GM23248 (cell line): ENCODE measurements at regions not wholly inside any gene's neighbourhood (a gene's known extent, or its start where the extent isn't known, plus 50 kb on each side); places are given as distances from the start of the nearest gene placed in this dataset.
A peak's percentile ranks its signal among the peaks of the same experiment; 100 is the strongest.

Experiments
- DNase-seq: peaks from one replicate; pipeline ENCODE4 v3.0.0-alpha.2; 2015
- H2AFZ ChIP-seq: fragments of 200-600 bp; sonication (generic); 2 replicates; pipeline ENCODE4 v1.6.1; 2016; ENCODE audit warnings: antibody characterized with exemption
- H3F3A ChIP-seq: fragments of 200-600 bp; sonication (generic); 2 replicates; pipeline ENCODE4 v1.6.1; 2016; ENCODE audit warnings: mild to moderate bottlenecking, antibody characterized with exemption, mixed run types; ENCODE audit not compliant: insufficient read depth
- H3K27ac ChIP-seq: fragments of 200-600 bp; sonication (generic); 2 replicates; pipeline ENCODE4 v1.5.1; 2016; ENCODE audit warnings: mild to moderate bottlenecking
- H3K27me3 ChIP-seq: fragments of 200-600 bp; sonication (generic); replicated peaks from 2 replicates; pipeline ENCODE4 v1.6.1; 2016; ENCODE audit warnings: mild to moderate bottlenecking; ENCODE audit not compliant: insufficient read depth
- H3K36me3 ChIP-seq: fragments of 200-600 bp; sonication (generic); 2 replicates; pipeline ENCODE4 v1.6.1; 2016; ENCODE audit warnings: low read depth, mild to moderate bottlenecking
- H3K4me1 ChIP-seq: fragments of 200-600 bp; sonication (generic); 2 replicates; pipeline ENCODE4 v1.6.1; 2016; ENCODE audit warnings: mild to moderate bottlenecking; ENCODE audit not compliant: insufficient read depth
- H3K4me2 ChIP-seq: fragments of 200-600 bp; sonication (generic); one replicate; pipeline ENCODE4 v1.6.1; 2016; ENCODE audit warnings: mild to moderate bottlenecking; ENCODE audit not compliant: unreplicated experiment
- H3K4me3 ChIP-seq: fragments of 200-600 bp; sonication (generic); 2 replicates; pipeline ENCODE4 v1.5.1; 2016; ENCODE audit warnings: mild to moderate bottlenecking
- H3K79me2 ChIP-seq: fragments of 200-600 bp; sonication (generic); 2 replicates; pipeline ENCODE4 v1.6.1; 2016; ENCODE audit warnings: mild to moderate bottlenecking; ENCODE audit not compliant: insufficient read depth
- H3K9ac ChIP-seq: fragments of 200-600 bp; sonication (generic); 2 replicates; pipeline ENCODE4 v1.6.1; 2016; ENCODE audit warnings: mild to moderate bottlenecking
- H3K9me2 ChIP-seq: fragments of 200-600 bp; sonication (generic); 2 replicates; pipeline ENCODE4 v1.6.1; 2016; ENCODE audit warnings: mixed run types, mild to moderate bottlenecking, moderate library complexity; ENCODE audit not compliant: insufficient read depth
- H3K9me3 ChIP-seq: fragments of 200-600 bp; sonication (generic); one replicate; pipeline ENCODE4 v1.6.1; 2017; ENCODE audit warnings: low read depth
- H4K20me1 ChIP-seq: fragments of 200-600 bp; sonication (generic); 2 replicates; pipeline ENCODE4 v1.6.0; 2016; ENCODE audit not compliant: insufficient read depth
- EZH2 ChIP-seq: fragments of 200-600 bp; sonication (generic); IDR thresholded peaks from 2 replicates; pipeline ENCODE4 v1.6.1; 2018; ENCODE audit warnings: antibody characterized with exemption, mild to moderate bottlenecking; ENCODE audit not compliant: insufficient read depth, poor library complexity, severe bottlenecking
- EZH2phosphoT487 ChIP-seq: fragments of 200-600 bp; sonication (generic); IDR thresholded peaks from 2 replicates; pipeline ENCODE4 v1.6.1; 2018; ENCODE audit warnings: antibody characterized with exemption, moderate library complexity, mild to moderate bottlenecking, low read depth; ENCODE audit not compliant: insufficient read depth
- WGBS, 2 experiments: methylation state at CpG; one replicate each; pipeline ENCODE4 v1.1.6; 2015 to 2017; ENCODE audit warnings: low lambda C conversion rate in 2 of 2, low coverage in 1 of 2; ENCODE audit errors: missing lambda C conversion rate in 2 of 2; 5-methylcytosine and 5-hydroxymethylcytosine counted together
- in situ Hi-C: fragments of 300-500 bp; cut with MboI; formaldehyde crosslinking; loops from 2 replicates; pipeline ENCODE4 v1.15.0; 2020

DNA sequence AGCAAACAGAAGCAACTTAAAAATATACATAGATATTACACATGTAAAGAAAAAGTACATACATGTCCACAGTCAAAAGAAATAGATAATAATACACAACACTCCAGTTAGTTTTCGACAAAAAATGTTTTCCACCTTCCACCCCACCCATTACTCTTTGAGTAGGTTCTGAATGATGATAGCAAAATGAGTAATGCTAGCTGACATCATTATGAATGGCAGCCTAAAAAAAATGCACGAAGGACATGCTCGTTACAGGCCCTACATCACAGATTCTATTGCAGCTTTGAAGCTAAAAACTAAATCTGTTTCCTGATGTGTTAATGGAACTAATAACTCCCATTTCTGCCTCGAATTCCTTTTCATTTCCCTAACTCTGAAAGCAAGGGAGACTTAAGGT is 578.7 kb upstream of the NETO1 start:
- no peak overlapping the region for H3K9ac ChIP-seq
- DNase-seq: peak; percentile 13
- H3K9me2 ChIP-seq: no peaks in the 10 kb centered on the region
- H3K27ac ChIP-seq: no peak overlapping the region
- H2AFZ ChIP-seq: no peak overlapping the region
- in situ Hi-C loops: no loop called here
- no peaks in the 10 kb centered on the region for H3K9me3 ChIP-seq
- TF ChIP-seq EZH2phosphoT487: no peak
- TF ChIP-seq EZH2: no peak
- H3K4me1 ChIP-seq: no peaks in the 10 kb centered on the region
- no peak overlapping the region for H3K4me2 ChIP-seq
- H3K27me3 ChIP-seq: no peaks in the 10 kb centered on the region
- H3K36me3 ChIP-seq: no peaks in the 10 kb centered on the region
- no peaks in the 10 kb centered on the region for H4K20me1 ChIP-seq
- no peak overlapping the region for H3K4me3 ChIP-seq
- no peaks in the 10 kb centered on the region for H3F3A ChIP-seq
- no peaks in the 10 kb centered on the region for H3K79me2 ChIP-seq
- WGBS, 2 experiments: 28 to 34% methylated on average over 4 of the region's 4 CpGs

GRCh38 chr18:73431620-73432019 is 563.8 kb upstream of the NETO1 start:
- peak; percentile 12 for DNase-seq
- no peaks in the 10 kb centered on the region for H3K27me3 ChIP-seq

DNA sequence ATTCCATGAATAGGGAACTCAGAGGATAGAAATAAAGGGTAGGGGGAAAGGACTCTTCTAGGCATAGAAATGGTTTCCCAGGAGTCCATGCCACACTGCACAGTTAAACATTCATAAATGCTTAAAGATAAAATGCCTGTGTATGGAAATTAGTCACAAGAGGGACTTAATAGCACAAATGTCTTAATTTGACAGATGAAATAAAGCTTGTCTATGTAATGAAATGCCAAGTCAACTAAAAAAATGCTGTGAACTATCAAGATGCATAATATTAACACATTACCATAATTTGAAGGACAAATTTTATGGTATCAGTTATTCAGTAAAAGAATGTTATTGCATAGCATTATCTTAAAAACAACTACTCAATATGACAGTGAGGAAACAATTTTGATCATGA is 553.2 kb upstream of the NETO1 start:
- no peaks in the 10 kb centered on the region for H3K9me3 ChIP-seq
- TF ChIP-seq EZH2phosphoT487 (no peak), EZH2 (no peak)
- no peaks in the 10 kb centered on the region for H3F3A ChIP-seq
- H3K36me3 ChIP-seq: no peaks in the 10 kb centered on the region
- no peak overlapping the region for H3K27ac ChIP-seq
- H3K79me2 ChIP-seq: no peaks in the 10 kb centered on the region
- H3K4me1 ChIP-seq: no peaks in the 10 kb centered on the region
- no peak overlapping the region for H2AFZ ChIP-seq
- H3K27me3 ChIP-seq: 0 out of 2 replicates have a peak, but pooled peaks cover 6% of the 10 kb centered on the region
- no peak for DNase-seq
- no peak overlapping the region for H3K9ac ChIP-seq
- in situ Hi-C loops: no loop called here
- no peak overlapping the region for H3K4me2 ChIP-seq
- no peak overlapping the region for H3K4me3 ChIP-seq
- H4K20me1 ChIP-seq: no peaks in the 10 kb centered on the region
- no peaks in the 10 kb centered on the region for H3K9me2 ChIP-seq

More at GRCh38 chr18:73431620-73432019, 563.8 kb upstream of the NETO1 start:
- WGBS, 2 experiments: 4 to 18% methylated on average over 1 of the region's 1 CpG
- no peak overlapping the region for H3K27ac ChIP-seq
- in situ Hi-C loops: no loop called here
- H3K79me2 ChIP-seq: no peaks in the 10 kb centered on the region
- H3K9me3 ChIP-seq: no peaks in the 10 kb centered on the region
- H4K20me1 ChIP-seq: no peaks in the 10 kb centered on the region
- no peak overlapping the region for H3K4me3 ChIP-seq
- H3K9me2 ChIP-seq: no peaks in the 10 kb centered on the region
- H3F3A ChIP-seq: no peaks in the 10 kb centered on the region
- H3K9ac ChIP-seq: no peak overlapping the region
- no peak overlapping the region for H2AFZ ChIP-seq
- no peak overlapping the region for H3K4me2 ChIP-seq
- no peaks in the 10 kb centered on the region for H3K4me1 ChIP-seq
- H3K36me3 ChIP-seq: no peaks in the 10 kb centered on the region
- TF ChIP-seq EZH2phosphoT487 (no peak), EZH2 (no peak)

DNA sequence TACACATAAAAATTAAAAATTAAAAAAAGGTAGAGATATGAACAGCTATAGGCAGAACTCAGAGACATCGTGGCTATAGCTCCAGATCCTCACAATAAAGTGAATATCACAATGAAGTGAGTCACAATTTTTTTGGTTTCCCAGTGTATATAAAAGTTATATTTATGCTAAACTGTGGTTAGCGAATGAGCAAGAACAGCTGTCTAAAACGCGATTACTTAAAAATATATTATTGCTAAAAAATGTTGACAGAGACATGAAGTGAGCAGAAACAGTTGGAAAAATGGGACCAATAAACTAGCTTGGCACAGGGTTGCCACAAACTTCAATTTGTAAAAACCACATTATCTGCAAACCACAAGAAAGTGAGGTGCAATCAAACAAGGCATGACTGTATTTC is 551.7 kb upstream of the NETO1 start:
- TF ChIP-seq EZH2phosphoT487 (no peak), EZH2 (no peak)

DNA sequence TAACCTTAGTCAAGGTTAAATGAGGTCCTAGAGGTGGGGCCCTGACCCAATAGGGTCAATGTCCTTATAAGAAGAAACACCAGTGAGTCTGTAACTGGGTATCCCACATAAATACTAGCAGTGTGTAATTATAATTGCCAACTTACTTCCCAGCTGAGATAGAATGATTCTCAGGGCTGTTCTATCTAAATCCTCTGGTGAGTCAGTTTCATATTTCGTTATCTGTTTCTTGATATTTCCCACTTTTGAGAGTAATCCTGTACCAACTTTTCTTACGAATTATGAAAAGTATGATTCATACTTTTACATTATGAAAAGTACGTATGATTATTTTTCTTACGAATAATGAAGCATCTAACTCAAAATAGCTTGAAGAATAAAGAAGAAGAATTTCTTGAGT is 546.8 kb upstream of the NETO1 start:
- Histone ChIP-seq H3K79me2 (no peaks in the 10 kb centered on the region), H3K4me3 (no peak overlapping the region), H3K4me1 (no peaks in the 10 kb centered on the region), H3K9me2 (no peaks in the 10 kb centered on the region), H3K4me2 (no peak overlapping the region), H3K9ac (no peak overlapping the region), H4K20me1 (no peaks in the 10 kb centered on the region), H3K9me3 (no peaks in the 10 kb centered on the region), H3K27me3 (no peaks in the 10 kb centered on the region), H2AFZ (no peak overlapping the region), H3K36me3 (no peaks in the 10 kb centered on the region), H3F3A (no peaks in the 10 kb centered on the region), H3K27ac (no peak overlapping the region)
- TF ChIP-seq EZH2phosphoT487: no peak
- TF ChIP-seq EZH2: no peak
- in situ Hi-C loops: no loop called here
- DNase-seq: no peak
- 46 to 47% methylated on average over 4 of the region's 4 CpGs for WGBS, 2 experiments

More for the DNA sequence above, 551.7 kb upstream of the NETO1 start:
- no peaks in the 10 kb centered on the region for H3F3A ChIP-seq
- no peaks in the 10 kb centered on the region for H3K79me2 ChIP-seq
- no peak overlapping the region for H3K4me2 ChIP-seq
- no peak overlapping the region for H3K27ac ChIP-seq
- H3K9ac ChIP-seq: no peak overlapping the region
- no peaks in the 10 kb centered on the region for H3K9me2 ChIP-seq
- no peaks in the 10 kb centered on the region for H4K20me1 ChIP-seq
- H3K27me3 ChIP-seq: 0 out of 2 replicates have a peak, but pooled peaks cover 6% of the 10 kb centered on the region
- no peak overlapping the region for H3K4me3 ChIP-seq
- no peak overlapping the region for H2AFZ ChIP-seq
- WGBS, 2 experiments: 32 to 44% methylated on average over 4 of the region's 4 CpGs
- no peak for DNase-seq
- no peaks in the 10 kb centered on the region for H3K36me3 ChIP-seq
- in situ Hi-C loops: no loop called here
- no peaks in the 10 kb centered on the region for H3K4me1 ChIP-seq
- H3K9me3 ChIP-seq: no peaks in the 10 kb centered on the region
